ENCODE measurements at regions not wholly inside any gene's neighbourhood (a gene's known extent, or its start where the extent isn't known, plus 50 kb on each side); places are given as distances from the start of the nearest gene placed in this dataset.

- DNase-seq, result no peak
These were observed 373.0 kb upstream of the SMIM30 start for GRCh38 chr7:113491305-113491704.

DNA sequence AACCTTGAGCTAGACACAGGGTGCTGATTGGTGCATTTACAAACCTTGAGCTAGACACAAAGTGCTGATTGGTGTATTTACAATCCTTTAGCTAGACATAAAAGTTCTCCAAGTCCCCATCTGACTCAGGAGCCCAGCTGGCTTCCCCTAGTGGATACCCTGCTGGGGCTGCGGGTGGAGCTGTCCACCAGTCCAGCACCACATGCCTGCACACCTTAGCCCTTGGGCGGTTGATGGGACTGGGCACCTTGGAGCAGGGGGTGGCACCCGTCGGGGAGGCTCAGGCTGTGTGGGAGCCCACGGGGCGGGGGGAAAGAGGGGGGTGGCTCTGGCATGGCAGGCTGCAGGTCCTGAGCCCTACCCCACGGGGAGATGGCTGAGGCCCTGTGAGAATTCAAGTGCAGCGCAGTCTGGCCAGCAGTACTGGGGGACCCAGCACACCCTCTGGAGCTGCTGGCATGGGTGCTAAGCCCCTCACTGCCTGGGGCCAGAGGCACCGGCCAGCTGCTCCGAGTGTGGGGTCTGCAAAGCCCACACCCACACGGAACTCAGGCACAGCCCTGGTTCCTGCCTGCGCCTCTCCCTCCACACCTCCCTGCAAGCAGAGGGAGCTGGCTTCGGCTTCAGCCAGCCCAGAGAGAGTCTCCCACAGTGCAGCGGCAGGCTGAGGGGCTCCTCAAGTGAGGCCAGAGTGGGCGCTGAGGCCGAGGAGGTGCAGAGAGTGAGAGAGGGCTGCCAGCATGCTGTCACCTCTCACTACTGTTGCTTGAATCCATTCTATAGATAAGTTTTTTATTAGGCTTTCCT lies 369.8 kb upstream of the SMIM30 start:
- Histone ChIP-seq H3K9ac (no peak overlapping the region), H3K27ac (ENCODE audit: low read depth in 2 of 2, low read length in 1 of 2) (no peak overlapping the region), H3F3A (replicated peaks; ENCODE audit: insufficient read depth) (no peaks in the 10 kb centered on the region), H3K27me3 (ENCODE audit: insufficient read depth) (no peaks in the 10 kb centered on the region), H4K20me1 (ENCODE audit: insufficient read depth) (no peaks in the 10 kb centered on the region; the same call in 1 of the 2 replicates), H3K4me2 (no peak overlapping the region), H3K4me1 (ENCODE audit: control insufficient read depth in 1 of 2, insufficient read depth in 2 of 2, low read depth in 1 of 2, low read length in 1 of 2) (no peaks in the 10 kb centered on the region), H2AFZ (ENCODE audit: low read depth) (no peak overlapping the region), H3K4me3 (ENCODE audit: low read depth in 2 of 2, low read length in 1 of 2) (no peak overlapping the region), H3K36me3 (replicated peaks in 1 of 2; ENCODE audit: control insufficient read depth in 1 of 2, insufficient read depth in 2 of 2, low read length in 1 of 2) (no peaks in the 10 kb centered on the region), H3K79me2 (ENCODE audit: insufficient read depth) (no peaks in the 10 kb centered on the region), H3K9me3 (no peaks in the 10 kb centered on the region), H3K9me2 (no peaks in the 10 kb centered on the region)
- WGBS (ENCODE audit: low lambda C conversion rate), result 16% methylated on average over 13 of the region's 16 CpGs
- POLR2A ChIA-PET, result no interaction called here
- CTCF ChIA-PET, result no interaction called here
- TF ChIP-seq RAD21 (IDR thresholded peaks at IDR 0.05; ENCODE audit: low read length), result no peak
- TF ChIP-seq REST (IDR thresholded peaks at IDR 0.05; ENCODE audit: low read depth, low read length), result 0 out of 2 replicates have a peak, but pooled peaks have one; percentile 48
- no peak for DNase-seq

More at GRCh38 chr7:113491305-113491704, 373.0 kb upstream of the SMIM30 start:
- ChIA-PET CTCF (no interaction called here), POLR2A (no interaction called here)
- Histone ChIP-seq H3K4me1 (ENCODE audit: control insufficient read depth in 1 of 2, insufficient read depth in 2 of 2, low read depth in 1 of 2, low read length in 1 of 2) (no peaks in the 10 kb centered on the region), H3K79me2 (ENCODE audit: insufficient read depth) (no peaks in the 10 kb centered on the region), H3K4me3 (ENCODE audit: low read depth in 2 of 2, low read length in 1 of 2) (no peak overlapping the region), H4K20me1 (ENCODE audit: insufficient read depth) (no peaks in the 10 kb centered on the region; the same call in 1 of the 2 replicates), H2AFZ (ENCODE audit: low read depth) (no peak overlapping the region), H3K9me2 (no peaks in the 10 kb centered on the region), H3F3A (replicated peaks; ENCODE audit: insufficient read depth) (no peaks in the 10 kb centered on the region), H3K27ac (ENCODE audit: low read depth in 2 of 2, low read length in 1 of 2) (no peak overlapping the region), H3K36me3 (replicated peaks in 1 of 2; ENCODE audit: control insufficient read depth in 1 of 2, insufficient read depth in 2 of 2, low read length in 1 of 2) (no peaks in the 10 kb centered on the region), H3K9me3 (no peaks in the 10 kb centered on the region), H3K4me2 (no peak overlapping the region), H3K27me3 (ENCODE audit: insufficient read depth) (no peaks in the 10 kb centered on the region), H3K9ac (no peak overlapping the region)
- no peak for TF ChIP-seq GATA2 (CRISPR knock-in tag; IDR thresholded peaks at IDR 0.05)
- no peak for TF ChIP-seq FOXM1 (IDR thresholded peaks at IDR 0.05; ENCODE audit: low read depth)
- TF ChIP-seq TCF12 (IDR thresholded peaks at IDR 0.05), result no peak
- TF ChIP-seq RFX5 (IDR thresholded peaks at IDR 0.05; ENCODE audit: low read length), result no peak
- TF ChIP-seq YY1 (IDR thresholded peaks at IDR 0.05; ENCODE audit: low read depth), result no peak
- TF ChIP-seq TEAD4 (IDR thresholded peaks at IDR 0.05; ENCODE audit: borderline replicate concordance, insufficient read depth), result no peak
- no peak for TF ChIP-seq FOSL2 (IDR thresholded peaks at IDR 0.05; ENCODE audit: borderline replicate concordance, low read depth)
- no peak for TF ChIP-seq RXRA (IDR thresholded peaks at IDR 0.05; ENCODE audit: borderline replicate concordance, low read depth)
- TF ChIP-seq MXI1 (IDR thresholded peaks at IDR 0.05; ENCODE audit: low read depth, low read length), result no peak
- TF ChIP-seq SMC3 (IDR thresholded peaks at IDR 0.05; ENCODE audit: low read depth, low read length), result no peak
- TF ChIP-seq FOXJ3 (CRISPR knock-in tag; IDR thresholded peaks at IDR 0.05), result no peak
- 34% methylated on average over 2 of the region's 2 CpGs for WGBS (ENCODE audit: low lambda C conversion rate)
